CD4-positive, alpha-beta T cell (primary cell): ENCODE measurements at regions not wholly inside any gene's neighbourhood (a gene's known extent, or its start where the extent isn't known, plus 50 kb on each side); places are given as distances from the start of the nearest gene placed in this dataset.

Source experiments
- ATAC-seq: fragments of 200-7000 bp; cut with Tn5 transposase; one replicate; pipeline ENCODE4 v1.10.0; 2022; ENCODE audit warnings: mild to moderate bottlenecking; ENCODE audit not compliant: poor library complexity
- CTCF ChIA-PET: fragments of 350-600 bp; sonication (Branson Sonifier 250); formaldehyde crosslinking; loops from one replicate; lab custom pipeline; 2021; ENCODE audit warnings: antibody characterized with exemption, inconsistent platforms; lab: Charles Lee
- POLR2A ChIA-PET: fragments of 350-600 bp; sonication (Branson Sonifier 250); formaldehyde crosslinking; loops from one replicate; lab custom pipeline; 2021; ENCODE audit warnings: antibody characterized with exemption, inconsistent platforms; lab: Charles Lee
- DNase-seq, 14 experiments: peaks; one replicate each; pipeline ENCODE4 v3.0.0-alpha.2; 2013 to 2020; ENCODE audit warnings: mixed read lengths in 2 of 14
- H3K27ac ChIP-seq, 2 donors: one replicate each; pipeline versions ENCODE4 v1.5.1 to v1.7.0; 2013; ENCODE audit warnings: low read length in 2 of 2, low read depth in 1 of 2, mild to moderate bottlenecking in 1 of 2
- H3K27me3 ChIP-seq, 2 experiments: 1 replicate in 1 of 2; 2 replicates in 1 of 2; pipeline versions ENCODE4 v1.6.1 to v1.7.0; 2013; ENCODE audit warnings: low read length in 2 of 2, control low read depth in 1 of 2, mild to moderate bottlenecking in 1 of 2, moderate library complexity in 1 of 2; ENCODE audit not compliant: insufficient read depth in 2 of 2, control insufficient read depth in 1 of 2
- H3K36me3 ChIP-seq: one replicate; pipeline ENCODE4 v1.6.1; 2013; ENCODE audit warnings: low read length, control low read depth; ENCODE audit not compliant: insufficient read depth
- H3K4me1 ChIP-seq: one replicate; pipeline ENCODE4 v1.6.1; 2013; ENCODE audit warnings: low read length, control low read depth; ENCODE audit not compliant: insufficient read depth
- H3K4me3 ChIP-seq: one replicate; pipeline ENCODE4 v1.5.1; 2013; ENCODE audit warnings: mild to moderate bottlenecking, low read length, moderate library complexity
- H3K9me3 ChIP-seq, 2 experiments: 1 replicate in 1 of 2; 2 replicates in 1 of 2; pipeline versions ENCODE4 v1.6.1 to v1.7.0; 2013; ENCODE audit warnings: low read length in 2 of 2, mild to moderate bottlenecking in 2 of 2, control low read depth in 1 of 2, moderate library complexity in 1 of 2; ENCODE audit not compliant: control insufficient read depth in 1 of 2, insufficient read depth in 1 of 2
- H3K27ac Mint-ChIP-seq: one replicate; pipeline ENCODE4 v1.8.0; 2020; ENCODE audit warnings: mixed read lengths
- H3K27me3 Mint-ChIP-seq: one replicate; pipeline ENCODE4 v1.8.0; 2021; ENCODE audit warnings: mixed read lengths
- H3K36me3 Mint-ChIP-seq: one replicate; pipeline ENCODE4 v1.8.0; 2021; ENCODE audit warnings: low read depth, mixed read lengths
- H3K4me1 Mint-ChIP-seq: one replicate; pipeline ENCODE4 v1.8.0; 2021; ENCODE audit warnings: low read depth, mixed read lengths
- H3K4me3 Mint-ChIP-seq: one replicate; pipeline ENCODE4 v1.8.0; 2020; ENCODE audit warnings: mild to moderate bottlenecking, mixed read lengths
- H3K9me3 Mint-ChIP-seq: one replicate; pipeline ENCODE4 v1.8.0; 2020; ENCODE audit warnings: mixed read lengths
- CTCF ChIP-seq: fragments of 200-600 bp; IDR thresholded peaks from one replicate; pipeline ENCODE4 v1.8.0; 2022; ENCODE audit warnings: antibody characterized with exemption, mild to moderate bottlenecking
- intact Hi-C, 2 experiments: fragments of 100-400 bp; cut with DNase I in 1 of 2; cut with micrococcal nuclease in 1 of 2; formaldehyde crosslinking; loops; one replicate each; pipeline versions ENCODE4 v1.15.1 to v1.9.0; 2023 to 2025; cut with DNase I, micrococcal nuclease

DNA sequence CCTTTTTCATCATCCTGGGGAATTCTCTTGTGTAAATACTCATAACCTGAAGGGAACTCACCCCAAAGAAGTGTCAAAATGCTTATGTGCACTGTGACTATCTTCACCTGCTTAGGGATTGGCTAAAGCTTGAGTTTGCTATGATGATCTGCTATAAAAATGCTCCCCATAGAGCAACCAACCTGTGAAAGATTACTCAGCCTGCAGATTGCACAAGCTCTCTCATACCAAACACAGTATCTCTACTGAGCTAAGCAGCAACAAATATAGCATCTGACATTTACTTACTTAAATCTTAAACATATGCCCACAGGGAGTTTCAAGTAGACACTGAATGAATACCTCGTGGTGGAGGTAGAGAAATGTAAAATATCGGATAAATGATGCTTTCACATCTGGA lies 725.8 kb downstream of the MRPL39 start:
- no peaks in the 10 kb centered on the region for H3K4me1 ChIP-seq
- no peaks in the 10 kb centered on the region for H3K27me3 Mint-ChIP-seq
- intact Hi-C loops, result no loop called here
- no peak for TF ChIP-seq CTCF
- ATAC-seq, result no peak
- DNase-seq, result no peak
- peaks cover 0 to 3% of the 10 kb centered on the region in 2 experiments for H3K9me3 ChIP-seq
- no peak overlapping the region for H3K4me3 ChIP-seq
- H3K4me1 Mint-ChIP-seq, result no peaks in the 10 kb centered on the region
- H3K27me3 ChIP-seq, result no peaks in the 10 kb centered on the region
- no peaks in the 10 kb centered on the region for H3K36me3 Mint-ChIP-seq
- peaks cover 2% of the 10 kb centered on the region for H3K9me3 Mint-ChIP-seq
- POLR2A ChIA-PET, result no interaction called here
- CTCF ChIA-PET, result no interaction called here
- H3K27ac ChIP-seq, result no peak overlapping the region
- H3K36me3 ChIP-seq, result no peaks in the 10 kb centered on the region
- H3K4me3 Mint-ChIP-seq, result no peak overlapping the region
- H3K27ac Mint-ChIP-seq, result no peak overlapping the region

- H3K4me3 ChIP-seq, result no peak overlapping the region
- Mint-ChIP-seq H3K4me1 (no peaks in the 10 kb centered on the region), H3K9me3 (peaks cover 3% of the 10 kb centered on the region), H3K27me3 (no peaks in the 10 kb centered on the region), H3K27ac (no peak overlapping the region), H3K4me3 (no peak overlapping the region), H3K36me3 (no peaks in the 10 kb centered on the region)
- no peak overlapping the region for H3K27ac ChIP-seq
- no peak for TF ChIP-seq CTCF
- no peaks in the 10 kb centered on the region for H3K36me3 ChIP-seq
- DNase-seq (no peak), ATAC-seq (no peak)
- ChIA-PET POLR2A (no interaction called here), CTCF (no interaction called here)
- H3K9me3 ChIP-seq, result no peaks in the 10 kb centered on the region
- H3K4me1 ChIP-seq, result no peaks in the 10 kb centered on the region
- no peaks in the 10 kb centered on the region for H3K27me3 ChIP-seq
- intact Hi-C loops, result loop anchor here in 1 of 2 experiments (10.0 kb wide), 1 partner anchor 56 kb away; no protein-coding TSS in a partner anchor
Measured at GRCh38 chr21:24870633-24871032, 736.6 kb downstream of the MRPL39 start.

GRCh38 chr21:24869862-24870261 lies 737.4 kb downstream of the MRPL39 start:
- H3K4me1 Mint-ChIP-seq, result no peaks in the 10 kb centered on the region
- H3K9me3 Mint-ChIP-seq, result peaks cover 3% of the 10 kb centered on the region
- ChIA-PET CTCF (no interaction called here), POLR2A (no interaction called here)
- no peak overlapping the region for H3K4me3 Mint-ChIP-seq
- no peak for ATAC-seq
- Histone ChIP-seq H3K36me3 (no peaks in the 10 kb centered on the region), H3K4me1 (no peaks in the 10 kb centered on the region), H3K4me3 (no peak overlapping the region), H3K27me3 (no peaks in the 10 kb centered on the region), H3K27ac (no peak overlapping the region), H3K9me3 (no peaks in the 10 kb centered on the region)
- H3K27ac Mint-ChIP-seq, result no peak overlapping the region
- intact Hi-C loops, result loop anchor here in 1 of 2 experiments (10.0 kb wide), 1 partner anchor 55 kb away; no protein-coding TSS in a partner anchor
- H3K27me3 Mint-ChIP-seq, result no peaks in the 10 kb centered on the region
- no peak for TF ChIP-seq CTCF
- no peak for DNase-seq
- no peaks in the 10 kb centered on the region for H3K36me3 Mint-ChIP-seq
